Heart left ventricle (tissue), 16 donors: ENCODE measurements at regions not wholly inside any gene's neighbourhood (a gene's known extent, or its start where the extent isn't known, plus 50 kb on each side); places are given as distances from the start of the nearest gene placed in this dataset.

Experiments used
- ATAC-seq, 4 donors: fragments of 200-7000 bp; cut with Tn5 transposase; one replicate each; pipeline ENCODE4 v1.9.1; 2020 to 2022; ENCODE audit warnings: moderate library complexity in 4 of 4, mild to moderate bottlenecking in 3 of 4, moderate number of reproducible peaks in 1 of 4
- DNase-seq, 5 donors: peaks; one replicate each; pipeline ENCODE4 v3.0.0-alpha.2; 2020
- H3K27ac ChIP-seq, 12 donors: fragments of 200-600 bp; sonication (generic) in 4 of 12; one replicate each; pipeline versions ENCODE4 v1.5.0 to v1.8.0; 2016 to 2022; ENCODE audit warnings: mild to moderate bottlenecking in 2 of 12
- H3K27me3 ChIP-seq, 9 donors: fragments of 200-600 bp; sonication (generic) in 2 of 9; one replicate each; pipeline versions ENCODE4 v1.5.1 to v1.8.0; 2016 to 2022; ENCODE audit warnings: mild to moderate bottlenecking in 3 of 9
- H3K36me3 ChIP-seq, 9 donors: fragments of 200-600 bp; sonication (generic) in 2 of 9; one replicate each; pipeline versions ENCODE4 v1.5.0 to v1.8.0; 2018 to 2022; ENCODE audit warnings: mild to moderate bottlenecking in 2 of 9
- H3K4me1 ChIP-seq, 12 donors: fragments of 200-600 bp; sonication (generic) in 4 of 12; one replicate each; pipeline versions ENCODE4 v1.5.0 to v1.8.0; 2016 to 2022; ENCODE audit warnings: mild to moderate bottlenecking in 3 of 12
- H3K4me3 ChIP-seq, 12 donors: fragments of 200-600 bp; sonication (generic) in 4 of 12; one replicate each; pipeline versions ENCODE4 v1.5.0 to v1.8.0; 2017 to 2022; ENCODE audit warnings: mild to moderate bottlenecking in 9 of 12, moderate library complexity in 4 of 12
- H3K9me3 ChIP-seq, 12 donors: fragments of 200-600 bp; sonication (generic) in 4 of 12; one replicate each; pipeline versions ENCODE4 v1.5.0 to v1.8.0; 2016 to 2022; ENCODE audit warnings: mild to moderate bottlenecking in 1 of 12
- CTCF ChIP-seq, 12 donors: fragments of 200-600 bp; sonication (generic) in 4 of 12; IDR thresholded peaks; one replicate each; pipeline versions ENCODE4 v1.5.0 to v1.8.0; 2018 to 2022; ENCODE audit warnings: antibody characterized with exemption in 12 of 12, mild to moderate bottlenecking in 5 of 12
- POLR2A ChIP-seq, 2 donors: fragments of 450-650 bp; IDR thresholded peaks; one replicate each; pipeline ENCODE4 v1.6.1; 2017; ENCODE audit warnings: antibody characterized with exemption in 2 of 2, mild to moderate bottlenecking in 2 of 2, moderate library complexity in 2 of 2
- WGBS, 4 donors: extraction: QIAGEN DNeasy Blood & Tissue Kit in 2 of 4; methylation state at CpG; one replicate each; pipeline versions ENCODE4 v1.1.5 to v1.1.7; 2013 to 2018; 5-methylcytosine and 5-hydroxymethylcytosine counted together
- intact Hi-C, 10 donors: fragments of 100-400 bp; cut with DNase I; formaldehyde crosslinking; loops; one replicate each; pipeline versions ENCODE4 v1.11.1 to v1.14.2; 2022
- donor health status: ischemic (EF 13 %, LVEDD 7.1; RV severe dilation, severe dysfunction).
- donor health status: healthy with polysubstance abuse.
- donor health status: DM: no; HTN: yes; CAD: no.
- donor health status: DM: no; HTN: no; CAD: no.
- donor health status: ischemic (EF 25% LVEDD 6.9; RV normal size, moderate dysfunction).
- donor health status: ischemic (EF 25% LVEDD 5.7; RV mildly dilated, moderate dysfunction).
- donor health status: healthy.
- donor health status: DM: yes; HTN: yes; CAD: no.
- donor health status: ischemic (EF 35%, LVEDD 5.7; RV mildly dilated, moderate dysfunction).
- donor health status: nonischemic (EF 11% LVEDD 7.7; RV severe dilation, severe dysfunction).
- donor health status: DM: yes; HTN: yes; CAD: no.
- donor health status: PGD.
- donor health status: ischemic (EF 29% LVEDD 5.4; RV normal size, mild dysfunction).
- donor health status: nonischemic (EF 23%, LVEDD 6.1; RV moderate dilation, normal function).

GRCh38 chr12:62136496-62136895, 123.7 kb upstream of the USP15 start:
- Histone ChIP-seq H3K27ac (no peak overlapping the region), H3K27me3 (no peaks in the 10 kb centered on the region), H3K4me1 (no peaks in the 10 kb centered on the region), H3K4me3 (no peak overlapping the region), H3K9me3 (no peaks in the 10 kb centered on the region), H3K36me3 (no peaks in the 10 kb centered on the region)
- 77 to 88% (median 86%) methylated on average over 2 of the region's 2 CpGs for WGBS, 4 donors
- intact Hi-C loops: no loop called here
- ATAC-seq (no peak), DNase-seq (no peak)
- TF ChIP-seq CTCF (IDR thresholded peaks at IDR 0.05): no peak
- no peak for TF ChIP-seq POLR2A (IDR thresholded peaks at IDR 0.05)

GRCh38 chr12:62138527-62138926, 121.7 kb upstream of the USP15 start:
- no peak for TF ChIP-seq CTCF (IDR thresholded peaks at IDR 0.05)
- TF ChIP-seq POLR2A (IDR thresholded peaks at IDR 0.05): no peak
- WGBS, 4 donors: 55 to 69% (median 58%) methylated on average over 2 of the region's 2 CpGs
- H3K27me3 ChIP-seq: no peaks in the 10 kb centered on the region
- no peaks in the 10 kb centered on the region for H3K4me1 ChIP-seq
- DNase-seq: no peak
- ATAC-seq: no peak
- intact Hi-C loops: no loop called here
- H3K4me3 ChIP-seq: no peak overlapping the region
- no peaks in the 10 kb centered on the region for H3K9me3 ChIP-seq
- no peaks in the 10 kb centered on the region for H3K36me3 ChIP-seq
- no peak overlapping the region for H3K27ac ChIP-seq

- TF ChIP-seq CTCF (IDR thresholded peaks at IDR 0.05): no peak
- no peak for TF ChIP-seq POLR2A (IDR thresholded peaks at IDR 0.05)
- 56 to 66% (median 62%) methylated on average over 3 of the region's 3 CpGs for WGBS, 4 donors
- Histone ChIP-seq H3K27ac (no peak overlapping the region), H3K36me3 (no peaks in the 10 kb centered on the region), H3K4me3 (no peak overlapping the region), H3K27me3 (no peaks in the 10 kb centered on the region), H3K9me3 (no peaks in the 10 kb centered on the region), H3K4me1 (no peaks in the 10 kb centered on the region)
- DNase-seq (no peak), ATAC-seq (no peak)
- intact Hi-C loops: no loop called here
Observed at GRCh38 chr12:62146318-62146717, 113.9 kb upstream of the USP15 start.

GRCh38 chr12:62158013-62158412, 102.2 kb upstream of the USP15 start:
- Histone ChIP-seq H3K4me3 (no peak overlapping the region), H3K4me1 (no peaks in the 10 kb centered on the region), H3K36me3 (no peaks in the 10 kb centered on the region), H3K9me3 (no peaks in the 10 kb centered on the region), H3K27ac (no peak overlapping the region), H3K27me3 (no peaks in the 10 kb centered on the region)
- no peak for ATAC-seq
- intact Hi-C loops: no loop called here
- no peak for DNase-seq
- TF ChIP-seq CTCF (IDR thresholded peaks at IDR 0.05) (no peak), POLR2A (IDR thresholded peaks at IDR 0.05) (no peak)
